ENCODE measurements at regions not wholly inside any gene's neighbourhood (a gene's known extent, or its start where the extent isn't known, plus 50 kb on each side); places are given as distances from the start of the nearest gene placed in this dataset.

GRCh38 chr5:103904651-103905050, 342.1 kb upstream of the NUDT12 start:
- TF ChIP-seq POLR2AphosphoS5 (IDR thresholded peaks at IDR 0.05; ENCODE audit: low read depth, low read length), result no peak
- no peak for TF ChIP-seq REST (IDR thresholded peaks at IDR 0.05; ENCODE audit: insufficient read depth in 1 of 2, low read depth in 2 of 2, low read length in 2 of 2)
- no peak for TF ChIP-seq FOXP2 (optimal IDR thresholded peaks at IDR 0.05; ENCODE audit: borderline replicate concordance, extremely low read depth, extremely low read length, insufficient read depth)
- no peak for TF ChIP-seq TAF1 (IDR thresholded peaks at IDR 0.05; ENCODE audit: borderline replicate concordance, insufficient read depth, low read length)
- no peak for TF ChIP-seq SIN3A (IDR thresholded peaks at IDR 0.05; ENCODE audit: borderline replicate concordance, insufficient read depth, low read length)

DNA sequence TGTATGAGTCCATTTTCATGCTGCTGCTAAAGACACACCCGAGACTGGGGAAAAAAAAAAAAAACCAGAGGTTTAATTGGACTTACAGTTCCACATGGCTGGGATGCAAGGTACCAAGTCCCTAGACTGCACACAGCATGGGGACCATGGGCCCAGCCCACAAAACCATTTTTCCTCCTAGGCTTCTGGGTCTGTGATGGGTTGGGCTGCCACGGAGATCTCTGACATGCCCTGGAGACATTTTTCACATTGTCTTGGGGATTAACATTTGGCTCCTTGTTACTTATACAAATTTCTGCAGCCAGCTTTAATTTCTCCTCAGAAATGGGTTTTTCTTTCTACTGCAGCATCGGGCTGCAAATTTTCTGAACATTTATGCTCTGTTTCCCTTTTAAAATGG, 340.3 kb upstream of the NUDT12 start:
- TF ChIP-seq SIN3A (IDR thresholded peaks at IDR 0.05; ENCODE audit: borderline replicate concordance, insufficient read depth, low read length) (no peak), TAF1 (IDR thresholded peaks at IDR 0.05; ENCODE audit: borderline replicate concordance, insufficient read depth, low read length) (no peak), POLR2AphosphoS5 (IDR thresholded peaks at IDR 0.05; ENCODE audit: low read depth, low read length) (no peak), FOXP2 (optimal IDR thresholded peaks at IDR 0.05; ENCODE audit: borderline replicate concordance, extremely low read depth, extremely low read length, insufficient read depth) (no peak), REST (IDR thresholded peaks at IDR 0.05; ENCODE audit: insufficient read depth in 1 of 2, low read depth in 2 of 2, low read length in 2 of 2) (no peak)

DNA sequence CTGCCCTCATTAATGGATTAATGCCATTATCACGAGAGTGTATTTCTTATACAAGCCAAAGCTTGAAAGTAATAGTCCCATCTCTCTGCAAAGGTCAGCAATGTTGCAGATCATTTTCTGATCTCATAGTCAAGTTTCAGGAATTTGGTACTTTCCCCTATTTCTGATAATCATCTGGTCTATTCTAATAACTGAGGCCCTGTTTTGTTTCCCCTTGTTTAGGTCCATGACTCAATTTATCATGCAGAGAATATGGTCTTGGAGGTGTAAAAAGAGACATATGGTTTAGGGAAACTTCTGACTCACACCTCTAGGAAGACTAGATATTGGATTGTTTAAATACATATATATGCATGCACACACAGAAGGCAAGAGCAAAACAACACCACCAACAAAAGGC, 339.3 kb upstream of the NUDT12 start:
- TF ChIP-seq SIN3A (IDR thresholded peaks at IDR 0.05; ENCODE audit: borderline replicate concordance, insufficient read depth, low read length), result no peak
- no peak for TF ChIP-seq REST (IDR thresholded peaks at IDR 0.05; ENCODE audit: insufficient read depth in 1 of 2, low read depth in 2 of 2, low read length in 2 of 2)
- TF ChIP-seq POLR2AphosphoS5 (IDR thresholded peaks at IDR 0.05; ENCODE audit: low read depth, low read length), result no peak
- no peak for TF ChIP-seq FOXP2 (optimal IDR thresholded peaks at IDR 0.05; ENCODE audit: borderline replicate concordance, extremely low read depth, extremely low read length, insufficient read depth)
- no peak for TF ChIP-seq TAF1 (IDR thresholded peaks at IDR 0.05; ENCODE audit: borderline replicate concordance, insufficient read depth, low read length)

DNA sequence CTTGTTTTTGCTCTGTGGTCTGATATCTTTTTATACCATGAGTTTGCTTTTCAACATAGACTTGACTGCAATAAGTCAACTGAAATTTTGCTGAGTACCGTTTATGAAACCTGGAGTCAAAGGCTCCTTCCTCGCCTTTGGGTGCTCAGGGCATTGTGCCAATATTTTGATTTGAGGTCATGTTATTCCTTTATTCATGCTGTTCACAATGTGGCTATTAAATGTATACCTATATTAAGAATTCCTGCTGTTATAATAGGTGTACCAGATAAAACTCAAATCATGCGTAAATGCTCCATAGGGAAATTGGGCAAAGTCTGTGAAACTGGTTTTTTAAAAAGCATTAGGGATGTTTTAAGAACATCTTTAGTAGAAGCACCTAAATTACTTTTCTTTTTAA, 334.0 kb upstream of the NUDT12 start:
- TF ChIP-seq POLR2AphosphoS5 (IDR thresholded peaks at IDR 0.05; ENCODE audit: low read depth, low read length) (no peak), SIN3A (IDR thresholded peaks at IDR 0.05; ENCODE audit: borderline replicate concordance, insufficient read depth, low read length) (no peak), TAF1 (IDR thresholded peaks at IDR 0.05; ENCODE audit: borderline replicate concordance, insufficient read depth, low read length) (no peak), REST (IDR thresholded peaks at IDR 0.05; ENCODE audit: insufficient read depth in 1 of 2, low read depth in 2 of 2, low read length in 2 of 2) (no peak), FOXP2 (optimal IDR thresholded peaks at IDR 0.05; ENCODE audit: borderline replicate concordance, extremely low read depth, extremely low read length, insufficient read depth) (no peak)

DNA sequence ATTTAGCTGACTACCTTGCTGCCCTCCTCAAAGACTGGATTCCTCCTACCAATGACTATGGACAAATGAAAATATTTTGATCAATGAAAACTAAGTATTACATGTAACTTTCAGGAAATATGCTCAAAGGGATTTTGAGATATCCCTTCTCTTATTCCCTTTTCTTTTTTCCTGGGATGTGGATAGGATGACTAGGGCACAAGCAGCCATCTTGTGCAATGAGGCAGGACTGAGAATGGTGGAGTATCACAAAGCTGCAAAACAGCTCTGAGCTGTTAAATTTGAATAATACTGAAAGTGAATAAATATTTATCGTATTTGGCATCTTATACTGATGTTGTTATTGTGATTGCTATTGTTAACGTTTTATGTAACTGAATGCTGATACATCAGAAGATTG, 333.1 kb upstream of the NUDT12 start:
- TF ChIP-seq REST (IDR thresholded peaks at IDR 0.05; ENCODE audit: insufficient read depth in 1 of 2, low read depth in 2 of 2, low read length in 2 of 2) (no peak), SIN3A (IDR thresholded peaks at IDR 0.05; ENCODE audit: borderline replicate concordance, insufficient read depth, low read length) (no peak), FOXP2 (optimal IDR thresholded peaks at IDR 0.05; ENCODE audit: borderline replicate concordance, extremely low read depth, extremely low read length, insufficient read depth) (no peak), POLR2AphosphoS5 (IDR thresholded peaks at IDR 0.05; ENCODE audit: low read depth, low read length) (no peak), TAF1 (IDR thresholded peaks at IDR 0.05; ENCODE audit: borderline replicate concordance, insufficient read depth, low read length) (no peak)

Measured in PFSK-1 (cell line).